ENCODE measurements at regions not wholly inside any gene's neighbourhood (a gene's known extent, or its start where the extent isn't known, plus 50 kb on each side); places are given as distances from the start of the nearest gene placed in this dataset.

DNA sequence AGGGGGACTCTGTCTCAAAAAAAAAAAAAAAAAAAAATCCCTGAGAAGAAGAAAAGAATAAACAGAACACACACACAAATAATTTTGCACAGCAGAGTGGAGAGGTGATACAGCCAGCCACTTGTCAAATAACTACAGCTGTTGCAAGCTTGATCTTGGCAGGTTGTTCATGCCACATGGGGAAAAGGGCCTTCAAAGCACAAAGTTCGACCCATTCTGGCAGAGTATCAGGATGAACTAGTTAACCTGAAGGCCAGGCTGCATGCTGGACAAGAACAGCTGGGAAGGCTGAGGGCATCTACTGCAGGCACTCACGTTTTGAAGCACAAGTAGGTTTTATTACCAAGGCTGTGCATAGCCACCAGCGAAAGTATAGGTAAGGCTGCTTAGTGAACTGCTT, 104.1 kb downstream of the KCTD15 start:
- DNase-seq = no peak

DNA sequence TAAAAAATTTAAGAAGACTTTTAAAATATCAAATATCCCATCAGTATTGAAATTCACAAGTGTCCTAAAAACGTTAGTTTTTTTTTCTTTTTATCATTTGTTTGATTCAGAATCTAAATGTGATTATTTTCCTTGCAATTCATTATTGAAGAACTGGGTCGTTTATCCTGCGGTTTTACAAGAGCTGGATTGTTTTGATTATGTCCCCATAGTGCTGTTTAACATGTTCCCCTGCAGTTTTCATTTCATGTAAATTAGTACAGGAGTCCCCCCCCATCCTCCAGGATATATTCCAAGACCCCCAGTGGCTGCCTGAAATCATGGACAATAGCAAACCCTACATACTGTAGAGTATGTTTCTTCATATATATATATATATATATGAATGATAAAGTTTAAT, 105.7 kb downstream of the KCTD15 start:
- DNase-seq = no peak

DNA sequence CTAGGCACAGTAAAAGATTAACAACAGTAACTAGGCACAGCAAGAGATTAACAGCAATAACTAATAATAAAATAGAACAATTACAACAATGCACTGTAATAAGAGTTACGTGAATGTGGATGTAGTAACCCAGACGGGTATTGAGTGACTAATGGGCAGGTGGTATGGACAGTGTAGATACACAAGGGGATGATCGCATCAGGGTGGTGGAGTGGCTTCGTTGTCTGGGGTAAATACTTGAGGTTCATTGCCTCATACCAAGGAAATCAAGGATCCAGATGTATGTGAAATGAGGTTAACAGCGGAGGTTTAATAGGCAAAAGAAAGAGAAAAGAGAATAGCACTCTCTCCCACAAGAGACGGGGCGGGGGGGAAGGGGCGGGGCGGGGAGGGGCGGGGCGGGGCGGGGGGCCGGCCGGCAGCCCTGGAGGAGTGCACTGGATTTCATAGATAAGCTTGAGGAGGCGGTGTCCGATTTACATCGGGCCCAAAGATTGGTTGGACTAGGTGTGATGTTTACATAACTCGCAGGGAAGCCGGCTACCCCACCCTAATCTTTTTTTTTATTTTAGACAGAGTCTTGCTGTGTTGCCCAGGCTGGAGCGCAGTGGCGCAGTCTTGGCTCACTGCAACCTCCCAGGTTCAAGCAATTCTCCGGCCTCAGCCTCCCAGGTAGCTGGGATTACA, 106.3 kb downstream of the KCTD15 start:
- no peak for DNase-seq

DNA sequence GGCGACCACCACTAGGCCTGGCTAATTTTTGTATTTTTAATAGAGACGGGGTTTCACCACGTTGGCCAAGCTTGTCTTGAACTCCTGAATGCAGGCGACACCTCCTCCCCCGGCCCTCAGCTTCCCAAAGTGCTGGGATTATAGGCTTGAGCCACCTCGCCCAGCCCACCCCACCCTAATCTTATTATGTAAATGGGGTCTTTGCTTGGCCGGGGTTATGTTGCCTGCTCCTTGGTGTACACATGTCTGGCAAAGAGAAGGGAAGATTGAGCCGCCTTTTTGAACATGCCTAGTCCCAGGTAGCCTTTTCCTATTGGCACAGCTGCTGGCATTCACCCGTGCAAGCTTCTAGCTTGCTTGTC, 106.8 kb downstream of the KCTD15 start:
- no peak for DNase-seq

DNA sequence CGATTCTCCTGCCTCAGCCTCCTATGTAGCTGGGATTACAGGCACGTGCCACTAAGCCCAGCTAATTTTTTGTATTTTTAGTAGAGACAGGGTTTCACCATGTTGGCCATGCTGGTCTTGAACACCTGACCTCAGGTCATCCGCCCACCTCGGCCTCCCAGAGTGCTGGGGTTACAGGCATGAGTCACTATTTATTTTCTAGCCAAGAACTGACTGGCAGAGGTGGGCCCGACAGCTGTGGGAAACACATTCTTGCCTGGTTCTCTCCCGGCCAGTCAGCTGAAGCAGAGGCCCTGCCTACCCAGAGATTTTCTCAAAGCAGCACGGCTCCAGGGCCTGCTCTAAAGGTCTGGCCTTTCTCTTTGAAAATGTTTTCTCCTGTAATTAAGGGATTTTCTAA, 108.0 kb downstream of the KCTD15 start:
- DNase-seq = no peak

DNA sequence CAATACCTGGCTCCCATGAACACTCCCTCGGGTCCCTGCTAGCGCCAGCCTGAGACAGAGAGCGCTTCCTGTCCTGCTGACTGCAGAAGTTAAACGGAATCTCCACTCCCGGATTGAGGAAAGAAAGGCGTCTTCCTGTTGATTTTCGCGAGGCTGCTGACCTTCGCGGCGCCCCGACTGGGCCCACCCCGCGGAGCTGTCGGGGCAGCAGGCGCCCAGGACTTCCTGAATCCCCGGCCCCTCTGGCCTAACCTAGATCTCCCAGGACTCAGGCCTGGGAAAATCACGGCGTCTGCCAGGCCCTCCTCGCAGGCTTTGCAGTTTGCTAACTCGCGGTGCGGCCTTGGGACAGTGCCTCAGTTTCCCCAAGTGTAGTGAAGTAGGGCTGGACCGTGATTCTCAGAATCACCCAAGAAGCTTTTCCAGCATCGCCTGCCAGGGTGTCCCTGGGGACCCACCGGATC, 108.8 kb downstream of the KCTD15 start:
- no peak for DNase-seq

DNA sequence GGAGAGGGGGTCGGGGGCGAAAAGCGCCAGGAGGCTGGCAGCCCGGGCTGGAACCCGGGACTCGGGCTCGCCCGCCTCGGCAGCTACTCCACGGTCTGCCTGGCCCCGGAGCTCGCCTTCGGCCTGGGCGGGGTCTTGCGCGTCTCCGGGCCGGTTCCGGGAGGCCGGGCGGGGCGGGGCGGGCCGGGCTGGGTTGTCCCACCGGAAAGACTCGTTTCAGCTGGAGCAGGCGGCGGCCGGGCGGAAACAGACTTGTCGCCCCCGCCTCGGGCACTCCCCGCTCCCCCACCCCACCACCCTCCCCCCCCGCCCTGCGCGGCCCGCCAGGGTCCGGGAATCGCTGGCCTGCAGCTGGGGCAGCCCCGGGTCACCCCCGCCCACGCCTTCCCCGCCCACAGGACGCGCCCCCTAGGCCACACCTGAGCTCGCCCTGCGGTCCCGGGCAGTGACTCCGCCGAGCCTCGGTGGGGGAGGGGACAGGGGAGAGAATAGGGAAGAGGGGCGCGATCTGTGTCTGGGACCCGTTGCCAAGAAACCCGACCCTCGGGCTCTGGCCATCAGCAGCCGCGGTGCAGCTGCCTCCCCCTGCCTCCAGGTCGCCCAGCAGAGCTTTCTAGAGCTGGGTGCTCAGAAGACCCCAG, 109.4 kb downstream of the KCTD15 start:
- no peak for DNase-seq

DNA sequence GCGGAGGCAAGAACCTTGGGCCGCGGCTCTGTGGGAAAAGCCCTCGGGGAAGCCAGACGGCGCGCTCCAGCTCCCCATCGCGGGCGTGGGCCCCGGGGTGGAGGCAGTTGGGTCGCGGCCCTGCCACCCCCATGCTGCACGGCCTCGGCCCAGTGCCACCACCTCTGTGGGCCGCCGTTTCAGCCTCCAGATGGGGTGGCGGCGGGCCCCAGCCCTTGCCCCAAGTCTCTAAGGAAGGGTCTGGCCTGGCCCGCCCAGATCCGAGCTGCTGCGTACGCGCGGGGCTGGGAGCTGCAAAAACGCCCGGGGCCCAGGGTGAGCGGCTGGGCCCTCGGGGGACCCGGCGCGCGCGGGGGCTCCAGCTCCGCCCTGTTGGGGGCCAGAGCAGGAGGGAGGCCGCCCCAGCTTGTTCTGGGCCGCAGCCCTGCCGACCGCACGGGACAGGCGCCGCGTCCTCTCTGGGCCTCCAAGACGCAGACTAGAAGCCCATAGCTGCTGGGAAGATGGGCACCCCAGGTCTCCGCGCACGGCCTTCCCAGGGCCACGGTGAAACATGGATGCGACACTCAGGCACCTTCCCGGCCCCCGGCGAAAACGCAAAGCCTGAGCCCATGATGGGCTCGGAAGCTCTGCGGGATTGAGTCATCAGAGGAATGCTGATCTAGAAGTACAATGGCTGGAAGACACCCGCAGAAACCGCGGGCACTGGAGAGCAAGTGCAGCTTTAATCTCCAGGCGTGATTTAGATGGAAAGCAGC, 110.1 kb downstream of the KCTD15 start:
- no peak for DNase-seq

DNA sequence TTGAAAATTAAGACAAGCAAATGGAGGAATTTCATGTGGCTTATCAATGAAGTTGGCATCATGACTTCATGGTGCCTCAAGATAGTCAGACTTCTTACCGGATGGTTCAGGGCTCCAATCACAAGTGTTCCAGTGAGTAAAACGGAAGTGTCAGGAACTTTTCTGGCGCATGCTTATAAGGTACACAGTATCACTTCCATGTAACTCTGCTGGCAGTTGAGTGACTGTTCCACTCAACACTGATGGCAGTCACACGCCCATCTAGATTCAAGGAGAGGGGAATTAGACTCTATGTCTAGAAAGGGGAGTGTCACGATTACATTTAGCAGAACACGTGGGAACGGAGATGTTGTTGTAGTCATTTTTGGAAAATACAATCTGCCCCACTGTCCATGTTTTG, 114.3 kb downstream of the KCTD15 start:
- DNase-seq = no peak

DNA sequence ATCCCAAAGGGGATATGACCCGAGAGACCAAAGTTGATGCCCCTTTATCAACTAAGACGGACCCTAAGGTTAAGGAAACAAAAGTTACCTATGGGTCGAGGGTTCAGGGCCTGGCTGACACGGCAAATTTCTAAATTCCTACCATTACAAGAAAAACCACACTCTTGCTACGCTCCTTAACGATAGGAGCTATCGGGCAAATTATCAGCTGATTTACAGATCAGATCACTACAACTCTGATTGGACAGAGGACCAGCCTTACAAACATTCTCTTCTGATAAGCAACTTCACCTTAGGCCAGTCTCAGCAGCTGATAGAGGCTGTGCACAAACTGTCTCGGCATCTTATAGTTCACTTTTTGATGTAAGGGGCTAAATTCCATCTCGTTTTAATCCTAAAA, 117.9 kb downstream of the KCTD15 start:
- DNase-seq = no peak

DNA sequence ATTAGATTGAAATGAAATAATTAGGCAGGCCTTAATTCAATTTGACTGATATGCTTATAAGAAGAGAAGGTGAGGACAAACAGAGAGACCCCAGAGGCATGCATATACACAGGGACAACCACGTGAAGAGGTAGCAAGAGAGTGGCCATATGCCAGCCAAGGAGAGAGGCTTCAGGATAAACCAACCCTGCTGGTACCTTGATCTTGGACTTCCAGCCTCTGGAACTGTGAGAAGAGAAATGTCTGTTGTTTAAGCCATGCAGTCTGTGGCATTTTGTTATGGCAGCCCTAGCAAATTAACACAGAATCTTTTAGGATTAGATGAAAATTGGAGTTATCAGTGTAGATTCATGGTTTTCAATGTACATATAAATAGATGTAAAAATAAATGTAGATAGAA, 120.1 kb downstream of the KCTD15 start:
- DNase-seq = no peak

DNA sequence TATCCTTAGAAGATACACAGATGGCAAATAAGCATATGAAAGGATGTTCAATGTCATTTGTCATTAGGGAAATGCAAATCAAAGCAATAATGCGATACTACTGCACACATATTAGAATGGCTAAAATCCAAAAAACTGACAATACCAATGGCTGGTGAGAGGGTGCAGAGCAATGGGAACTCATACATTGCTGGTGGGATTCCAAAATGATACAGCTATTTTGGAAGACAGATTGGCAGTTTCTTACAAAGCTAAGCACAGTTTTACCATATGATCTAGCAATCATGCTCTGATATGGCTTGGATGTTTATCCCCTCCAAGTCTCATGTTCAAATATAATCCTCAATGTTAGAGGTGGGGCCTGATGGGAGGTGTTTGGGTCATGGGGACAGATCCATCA, 122.6 kb downstream of the KCTD15 start:
- DNase-seq = no peak

DNA sequence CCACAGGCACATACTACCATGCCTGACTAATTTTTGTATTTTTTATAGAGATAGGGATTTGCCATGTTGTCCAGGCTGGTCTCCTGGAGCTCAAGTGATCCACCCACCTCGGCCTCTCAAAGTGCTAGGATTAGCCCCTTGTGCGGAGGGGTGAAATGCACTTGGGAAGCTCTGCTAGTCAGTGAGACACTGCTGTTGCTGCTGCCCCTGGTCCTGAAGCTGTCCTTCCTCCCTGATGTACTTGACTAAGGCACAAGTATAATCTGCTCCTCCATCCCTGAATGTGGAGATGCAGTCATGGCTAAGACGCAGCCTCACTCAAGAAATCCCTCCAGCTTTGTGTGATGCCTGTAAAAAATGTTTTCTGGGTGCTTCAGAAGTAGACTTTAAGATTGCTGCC, 124.5 kb downstream of the KCTD15 start:
- DNase-seq = no peak

DNA sequence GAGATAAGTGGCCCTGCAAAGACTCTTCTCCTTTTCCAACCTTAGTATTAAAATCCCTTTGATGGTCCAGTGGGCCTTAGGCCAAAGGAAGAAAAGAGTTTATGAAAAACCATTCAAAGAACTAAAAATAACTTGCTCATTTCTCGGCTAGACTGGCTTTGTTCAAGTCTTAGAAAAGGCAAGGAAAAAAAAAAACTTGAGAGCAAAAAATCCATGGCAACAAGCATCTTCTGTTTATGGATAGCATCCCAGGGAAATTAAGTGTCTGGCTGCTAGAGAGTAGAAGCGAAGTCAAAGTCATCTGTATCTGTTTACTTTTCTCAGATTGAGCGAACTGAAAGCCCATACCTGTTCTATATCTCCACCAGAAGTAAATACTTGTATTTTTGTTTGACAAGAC, 129.6 kb downstream of the KCTD15 start:
- no peak for DNase-seq

DNA sequence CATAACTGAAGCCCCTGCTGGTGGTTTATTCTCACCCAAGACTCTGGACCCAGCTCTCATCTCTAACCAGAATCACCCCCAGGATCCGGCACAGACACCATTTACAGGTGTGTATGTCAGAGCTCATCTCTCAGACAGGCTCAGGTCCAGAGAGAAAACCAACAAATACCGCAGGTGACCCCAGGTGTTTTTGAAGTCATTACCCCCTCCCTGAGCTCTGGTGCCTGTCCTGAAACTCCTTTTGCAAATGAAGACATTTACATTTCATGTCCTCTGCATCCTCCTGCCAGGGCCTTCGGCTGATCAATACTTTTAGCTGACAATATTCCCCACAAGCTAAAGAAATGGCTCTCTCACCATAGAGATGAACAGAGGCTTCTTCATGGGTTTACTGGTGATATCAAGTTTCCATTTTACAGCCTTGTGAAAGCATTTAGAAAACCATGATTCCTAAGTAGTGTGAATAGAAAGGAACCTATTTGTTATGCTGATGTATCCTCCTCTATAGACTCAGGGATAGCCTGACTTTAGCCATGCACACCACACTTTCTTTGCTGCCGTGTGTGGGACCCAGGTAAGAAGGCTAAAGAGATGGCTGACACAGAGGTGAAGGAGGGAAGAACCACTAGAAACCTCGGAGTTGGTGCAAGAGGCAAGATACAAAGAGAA, 131.3 kb downstream of the KCTD15 start:
- no peak for DNase-seq

DNA sequence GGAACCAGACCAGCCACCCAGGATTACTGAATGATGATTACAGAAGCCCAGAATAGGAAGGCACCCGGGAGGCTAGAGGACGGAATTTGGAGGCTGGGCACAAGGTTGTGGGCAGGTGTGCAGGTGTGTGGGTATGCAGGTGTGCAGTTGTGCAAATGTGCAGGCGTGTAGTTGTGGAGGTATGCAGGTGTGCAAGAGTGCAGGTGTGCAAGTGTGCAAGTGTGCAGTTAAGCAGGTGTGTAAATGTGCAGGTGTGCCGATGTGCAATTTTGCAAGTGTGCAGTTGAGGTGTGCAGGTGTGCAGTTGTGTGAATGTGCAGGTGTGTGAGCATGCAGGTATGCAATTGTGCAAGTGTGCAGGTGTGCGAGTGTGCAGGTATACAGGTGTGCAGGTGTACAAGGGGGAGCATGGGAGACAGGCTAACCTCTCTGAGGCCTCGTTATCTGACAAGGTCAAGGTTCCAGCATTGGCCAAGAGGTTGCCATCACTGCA, 131.8 kb downstream of the KCTD15 start:
- DNase-seq = no peak

DNA sequence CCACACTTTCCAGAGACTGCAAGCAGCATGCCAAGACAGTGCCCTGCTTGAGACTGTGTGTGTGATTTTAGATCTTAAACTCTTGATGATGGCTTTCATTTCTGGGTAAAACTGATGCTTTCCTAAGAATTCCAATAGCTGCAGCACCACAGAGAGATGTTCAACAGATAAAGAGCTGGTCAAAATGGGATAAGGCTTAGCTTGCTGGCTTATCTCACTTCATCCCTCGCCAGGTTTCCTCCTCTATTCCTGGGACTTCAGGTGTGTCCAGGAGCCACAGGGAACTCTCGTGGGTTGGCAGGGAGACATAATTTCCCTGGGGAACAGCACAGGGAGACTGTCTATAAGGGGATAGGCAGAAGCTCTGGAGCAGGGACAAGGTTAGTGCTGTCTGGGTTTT, 137.3 kb downstream of the KCTD15 start:
- DNase-seq = no peak

DNA sequence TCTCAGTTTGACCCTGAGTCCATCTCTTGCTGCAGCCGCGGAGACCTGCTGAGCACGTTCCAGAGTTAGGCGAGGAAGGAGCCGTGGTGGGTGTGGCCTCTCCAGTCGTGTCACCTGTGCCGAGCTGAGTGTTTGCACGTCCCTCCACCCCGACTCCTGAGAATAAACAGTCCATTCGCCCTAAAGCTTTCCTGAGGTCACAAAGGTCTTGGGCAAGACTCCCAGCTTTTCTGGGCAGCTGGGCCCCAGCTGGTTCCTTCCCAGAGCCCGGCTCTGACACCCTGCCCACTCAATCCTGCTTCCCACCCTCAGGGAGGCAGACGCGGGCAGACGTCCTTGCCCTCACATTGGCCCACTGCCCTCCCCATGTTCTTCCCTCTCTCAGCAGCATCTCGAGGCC, 142.2 kb downstream of the KCTD15 start:
- DNase-seq = no peak

DNA sequence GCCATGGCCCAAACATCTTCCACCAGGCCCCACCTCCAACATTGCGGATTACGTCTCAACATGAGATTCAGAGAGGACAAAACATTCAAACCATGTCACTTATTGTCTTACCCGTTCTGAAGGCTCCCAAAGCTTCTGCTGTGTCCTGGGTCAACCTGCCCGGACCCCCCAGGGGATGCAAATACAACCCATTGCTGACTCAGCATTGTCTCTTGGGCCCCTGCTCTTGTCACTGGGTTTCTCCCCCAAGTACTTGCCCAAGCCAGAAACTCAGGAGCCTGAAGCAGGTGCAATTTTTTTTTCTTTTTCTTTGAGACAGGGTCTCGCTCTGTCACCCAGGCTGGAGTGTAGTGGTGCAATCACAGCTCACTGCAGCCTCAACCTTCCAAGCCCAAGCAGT, 144.5 kb downstream of the KCTD15 start:
- DNase-seq = no peak

DNA sequence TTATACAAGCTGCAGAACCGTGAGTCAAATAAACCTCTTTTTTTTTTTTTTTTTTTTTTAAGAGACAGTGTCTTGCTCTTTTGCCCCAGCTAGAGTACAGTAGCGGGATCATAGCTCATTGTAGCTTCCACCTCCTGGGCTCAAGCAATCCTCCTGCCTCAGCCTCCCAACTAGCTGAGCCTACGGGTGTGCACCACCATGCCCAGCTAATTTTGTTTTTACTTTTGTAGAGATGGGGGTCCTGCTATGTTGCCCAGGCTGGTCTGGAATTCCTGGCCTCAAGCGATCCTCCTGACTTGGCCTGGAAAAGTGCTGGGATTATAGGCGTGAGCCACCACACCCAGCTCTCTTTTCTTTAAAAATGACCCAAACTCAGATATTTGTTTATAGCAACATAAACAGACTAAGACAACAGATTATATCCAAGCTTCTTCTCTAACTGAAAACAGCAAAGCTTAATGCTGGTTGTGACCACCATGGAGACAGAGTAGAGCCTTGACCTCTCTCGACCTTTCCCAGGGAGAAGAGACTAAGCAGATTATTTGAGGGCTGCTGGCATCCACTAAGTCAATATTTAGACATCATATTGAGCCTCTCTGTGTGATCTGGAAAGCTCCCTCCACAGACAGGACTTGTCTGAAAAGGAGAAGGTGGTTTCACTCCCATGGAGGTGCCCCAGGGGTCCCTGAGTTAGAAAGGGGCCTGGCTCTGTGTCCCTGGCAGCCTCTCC, 150.0 kb downstream of the KCTD15 start:
- DNase-seq = no peak

DNA sequence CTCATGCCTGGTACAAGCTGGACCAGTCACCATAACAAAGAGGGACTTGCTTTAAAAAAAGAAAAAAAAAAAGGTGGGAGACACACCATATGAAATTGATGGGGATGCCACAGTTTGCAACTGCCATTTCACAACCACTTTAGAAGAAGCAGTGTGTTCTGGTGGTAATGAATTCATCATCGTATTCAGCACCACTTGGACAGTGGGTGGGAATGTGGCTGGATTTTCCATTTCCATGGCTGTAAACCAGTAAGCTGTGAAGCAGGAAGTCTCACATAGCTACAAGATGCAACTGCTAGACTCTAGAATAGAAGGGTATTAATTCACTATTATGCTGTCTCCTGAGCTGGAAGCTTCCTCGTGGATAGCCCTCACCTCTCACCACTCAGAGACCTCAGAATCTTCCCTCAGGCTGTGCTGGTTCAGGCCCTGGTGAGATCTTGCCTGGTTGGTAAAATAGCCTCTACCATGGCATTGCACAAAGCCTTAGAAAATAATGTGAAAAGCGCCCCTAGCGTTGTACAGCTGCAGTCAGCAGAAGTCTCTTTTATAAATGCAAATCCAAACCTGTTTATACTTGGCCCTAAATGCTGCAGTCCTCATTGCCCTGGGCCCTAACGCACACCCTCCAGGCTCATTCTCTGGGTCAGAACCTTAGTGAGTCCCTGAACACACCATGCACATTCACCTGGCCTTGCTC, 150.7 kb downstream of the KCTD15 start:
- DNase-seq = no peak

DNA sequence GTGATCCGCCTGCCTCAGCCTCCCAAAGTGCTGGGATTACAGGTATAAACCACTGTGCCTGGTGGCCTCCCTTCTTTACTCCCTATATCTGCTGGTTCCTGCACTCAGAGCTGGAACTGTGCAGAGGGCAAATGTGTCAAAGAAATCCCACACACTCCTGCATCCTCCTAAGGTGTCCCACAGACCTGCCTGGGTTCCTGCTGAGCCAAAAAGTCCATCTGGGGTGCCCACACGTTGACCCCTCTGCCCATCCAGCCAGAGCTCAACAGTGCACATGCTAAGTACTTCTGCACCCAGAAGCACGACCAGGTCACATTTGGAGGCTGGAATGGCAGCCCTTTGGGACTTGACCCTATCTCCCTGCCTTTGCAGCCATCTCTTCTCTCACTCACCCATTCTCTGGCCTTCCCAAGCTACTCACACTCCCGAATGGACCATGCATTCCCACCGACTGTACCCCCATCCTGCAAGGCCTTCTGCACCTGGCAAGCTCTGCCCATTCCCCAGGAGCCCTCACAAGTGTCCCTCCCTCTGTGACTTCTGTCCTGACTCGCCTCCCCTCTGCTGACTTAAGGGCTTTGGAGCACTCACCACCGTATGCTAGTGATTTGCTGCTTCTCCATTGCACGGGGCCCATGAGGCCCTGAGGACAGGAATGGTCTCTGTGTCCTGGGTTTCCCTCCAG, 152.1 kb downstream of the KCTD15 start:
- DNase-seq = no peak
